Gastroesophageal sphincter (tissue), 4 donors: ENCODE measurements at regions not wholly inside any gene's neighbourhood (a gene's known extent, or its start where the extent isn't known, plus 50 kb on each side); places are given as distances from the start of the nearest gene placed in this dataset.

Experiments used
- ATAC-seq: fragments of 150-250 bp; one replicate; pipeline ENCODE4 v1.9.1; 2016; ENCODE audit warnings: mild to moderate bottlenecking, moderate library complexity
- H3K27ac ChIP-seq, 4 donors: fragments of 200-600 bp; sonication (generic) in 3 of 4; 1 replicate in 3 of 4; 2 replicates in 1 of 4; pipeline ENCODE4 v1.5.1; 2016 to 2019
- H3K27me3 ChIP-seq: fragments of 200-600 bp; sonication (generic); one replicate; pipeline ENCODE4 v1.5.1; 2019
- H3K36me3 ChIP-seq, 2 donors: fragments of 200-600 bp; sonication (generic); one replicate each; pipeline ENCODE4 v1.5.1; 2019; ENCODE audit warnings: control low read depth in 1 of 2
- H3K4me1 ChIP-seq, 3 donors: fragments of 200-600 bp; sonication (generic); 1 replicate in 2 of 3; 2 replicates in 1 of 3; pipeline ENCODE4 v1.5.1; 2016 to 2019; ENCODE audit warnings: control low read depth in 2 of 3
- H3K4me3 ChIP-seq, 2 donors: fragments of 200-600 bp; sonication (generic); one replicate each; pipeline ENCODE4 v1.5.1; 2019; ENCODE audit warnings: mild to moderate bottlenecking in 1 of 2, moderate library complexity in 1 of 2
- H3K9me3 ChIP-seq, 3 donors: fragments of 200-600 bp; sonication (generic); one replicate each; pipeline ENCODE4 v1.5.1; 2017 to 2019; ENCODE audit warnings: control low read depth in 2 of 3
- EP300 ChIP-seq: sonication (generic); formaldehyde crosslinking; IDR thresholded peaks from one replicate; pipeline ENCODE4 v1.6.1; 2017; ENCODE audit warnings: antibody characterized with exemption, mild to moderate bottlenecking
- POLR2A ChIP-seq, 2 donors: fragments of 450-650 bp; IDR thresholded peaks; one replicate each; pipeline ENCODE4 v1.6.1; 2017; ENCODE audit warnings: antibody characterized with exemption in 2 of 2, mild to moderate bottlenecking in 2 of 2, moderate library complexity in 1 of 2
- POLR2AphosphoS5 ChIP-seq: sonication (generic); formaldehyde crosslinking; IDR thresholded peaks from one replicate; pipeline ENCODE4 v1.6.1; 2017; ENCODE audit warnings: antibody characterized with exemption
- WGBS, 2 donors: methylation state at CpG; one replicate each; pipeline ENCODE4 v1.1.5; 2018; ENCODE audit warnings: low coverage in 1 of 2; 5-methylcytosine and 5-hydroxymethylcytosine counted together
- TF ChIP-seq, protein P1 (sequence below), 4 experiments: fragments of 200-600 bp in 2 of 4; fragments of 450-650 bp in 2 of 4; sonication (generic) in 1 of 4; IDR thresholded peaks; one replicate each; pipeline ENCODE4 v1.5.1; 2017 to 2019; ENCODE audit warnings: antibody characterized with exemption in 4 of 4, mild to moderate bottlenecking in 2 of 4, moderate library complexity in 2 of 4

DNA sequence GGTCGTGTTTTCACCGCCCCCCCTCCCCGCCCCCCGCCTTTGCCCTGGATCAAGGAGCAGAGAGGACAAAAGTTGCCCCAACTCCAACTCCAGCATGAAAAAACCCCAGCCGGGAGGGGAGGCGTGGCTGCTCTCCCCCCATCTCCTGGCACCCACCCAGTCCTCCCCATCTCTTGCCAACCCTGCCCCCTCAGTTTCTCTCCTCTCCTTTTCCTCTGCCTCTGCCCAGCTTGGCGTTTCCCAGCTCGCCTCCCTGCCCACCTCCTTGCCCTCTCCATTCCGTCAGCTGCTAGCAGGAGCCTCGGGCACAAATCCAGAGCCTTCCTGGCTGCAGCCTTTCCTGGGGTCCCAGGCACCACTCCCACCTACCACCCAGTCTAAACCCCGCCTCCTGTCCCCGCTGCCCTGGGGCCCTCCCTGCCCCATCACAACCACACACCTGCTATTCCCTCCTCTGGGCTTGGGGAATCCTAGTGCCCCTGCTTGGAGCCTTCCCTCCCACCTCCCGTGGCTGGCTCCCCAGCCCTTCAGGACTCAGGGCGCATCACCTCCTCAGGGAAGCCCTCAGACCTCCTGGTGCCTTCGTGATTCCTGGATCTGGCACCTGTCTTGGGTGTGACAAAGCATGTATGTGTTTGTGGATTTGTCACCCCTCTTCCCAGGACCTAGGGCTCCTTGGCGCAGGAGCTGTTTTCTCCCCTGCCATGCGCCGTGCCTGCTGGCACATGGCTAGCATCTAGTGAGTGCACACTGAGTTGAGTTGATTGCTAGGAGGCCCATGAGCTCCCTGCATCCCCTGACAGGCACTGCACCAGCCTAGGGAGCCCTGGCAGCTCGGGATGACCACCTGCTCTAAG lies 209.1 kb downstream of the TFCP2L1 start:
- ATAC-seq: no peak
- Histone ChIP-seq H3K4me3 (peak overlapping the region in 1 of 2 donors; percentile 28), H3K27ac (peak overlapping the region in 2 of 4 donors; percentile 53 to 54), H3K4me1 (peaks cover 0 to 27% (median 10%) of the 10 kb centered on the region in 3 donors), H3K27me3 (peaks cover 40% of the 10 kb centered on the region), H3K36me3 (no peaks in the 10 kb centered on the region), H3K9me3 (no peaks in the 10 kb centered on the region)
- TF ChIP-seq EP300: no peak
- TF ChIP-seq POLR2AphosphoS5: no peak
- no peak for TF ChIP-seq POLR2A (IDR thresholded peaks at IDR 0.05)
- TF ChIP-seq, protein P1, sequence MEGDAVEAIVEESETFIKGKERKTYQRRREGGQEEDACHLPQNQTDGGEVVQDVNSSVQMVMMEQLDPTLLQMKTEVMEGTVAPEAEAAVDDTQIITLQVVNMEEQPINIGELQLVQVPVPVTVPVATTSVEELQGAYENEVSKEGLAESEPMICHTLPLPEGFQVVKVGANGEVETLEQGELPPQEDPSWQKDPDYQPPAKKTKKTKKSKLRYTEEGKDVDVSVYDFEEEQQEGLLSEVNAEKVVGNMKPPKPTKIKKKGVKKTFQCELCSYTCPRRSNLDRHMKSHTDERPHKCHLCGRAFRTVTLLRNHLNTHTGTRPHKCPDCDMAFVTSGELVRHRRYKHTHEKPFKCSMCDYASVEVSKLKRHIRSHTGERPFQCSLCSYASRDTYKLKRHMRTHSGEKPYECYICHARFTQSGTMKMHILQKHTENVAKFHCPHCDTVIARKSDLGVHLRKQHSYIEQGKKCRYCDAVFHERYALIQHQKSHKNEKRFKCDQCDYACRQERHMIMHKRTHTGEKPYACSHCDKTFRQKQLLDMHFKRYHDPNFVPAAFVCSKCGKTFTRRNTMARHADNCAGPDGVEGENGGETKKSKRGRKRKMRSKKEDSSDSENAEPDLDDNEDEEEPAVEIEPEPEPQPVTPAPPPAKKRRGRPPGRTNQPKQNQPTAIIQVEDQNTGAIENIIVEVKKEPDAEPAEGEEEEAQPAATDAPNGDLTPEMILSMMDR (IDR thresholded peaks at IDR 0.05): no peak
- 12 to 19% methylated on average over 9 to 10 of the region's 19 CpGs for WGBS, 2 donors

DNA sequence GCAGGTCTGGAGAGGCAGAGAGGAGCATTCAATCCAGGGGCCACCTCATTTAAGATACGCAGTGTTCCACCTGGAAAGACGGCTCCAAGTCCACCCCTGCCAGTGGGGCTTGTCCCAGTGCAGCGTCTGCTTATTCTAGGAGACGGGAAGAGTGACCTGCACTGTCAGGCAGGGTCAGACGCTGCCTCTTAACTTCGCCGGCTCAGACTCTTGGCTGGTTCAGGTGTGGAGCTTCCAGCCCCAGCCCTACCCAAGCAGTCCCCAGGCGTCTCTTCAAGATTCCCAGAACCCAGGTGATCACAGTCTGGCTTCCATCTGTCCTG lies 208.5 kb downstream of the TFCP2L1 start:
- peak overlapping the region in 1 of 4 donors; percentile 54 for H3K27ac ChIP-seq
- TF ChIP-seq EP300 (no peak), POLR2A (IDR thresholded peaks at IDR 0.05) (no peak), POLR2AphosphoS5 (no peak)
- TF ChIP-seq, protein P1 (IDR thresholded peaks at IDR 0.05): no peak
- ATAC-seq: no peak
- H3K36me3 ChIP-seq: no peaks in the 10 kb centered on the region
- no peaks in the 10 kb centered on the region for H3K9me3 ChIP-seq
- WGBS, 2 donors: 86% methylated on average over 1 of the region's 8 CpGs; no CpG with 5 or more reads in 1 of the 2 donors
- H3K27me3 ChIP-seq: peaks cover 41% of the 10 kb centered on the region
- H3K4me1 ChIP-seq: peaks cover 0 to 21% (median 10%) of the 10 kb centered on the region in 3 donors
- no peak overlapping the region for H3K4me3 ChIP-seq

DNA sequence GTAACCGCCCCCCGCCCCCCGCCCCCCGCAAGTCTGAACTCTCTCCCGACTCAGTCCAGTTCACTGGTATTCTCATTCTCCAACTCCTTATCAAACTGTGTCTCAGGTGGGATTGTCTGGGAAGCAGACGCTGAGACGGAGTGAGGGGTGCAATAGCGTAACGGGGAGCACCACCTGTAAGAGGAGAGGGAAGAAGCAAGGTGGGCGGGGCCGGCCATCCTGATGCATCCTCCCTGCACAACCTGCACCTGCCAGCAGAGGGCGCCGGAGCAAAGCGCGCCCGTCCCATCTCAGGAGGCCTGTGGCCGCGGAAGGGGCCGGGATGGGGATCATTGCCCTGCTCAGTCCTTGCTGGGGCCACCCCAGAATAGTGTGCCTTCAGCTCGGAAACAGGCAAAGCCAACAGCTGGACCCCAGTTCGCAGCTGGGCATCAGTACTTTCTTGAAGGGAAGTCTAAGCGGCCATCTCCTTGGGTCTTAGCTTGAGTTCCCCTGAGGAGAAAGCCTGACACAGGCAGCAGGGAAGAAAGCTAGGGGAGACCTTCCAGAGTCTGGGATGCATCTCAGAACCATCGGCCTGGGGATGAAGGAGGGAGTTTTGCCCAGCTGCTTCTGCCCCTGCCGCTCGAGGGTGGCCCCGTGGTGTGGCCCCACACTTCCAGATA lies 208.0 kb downstream of the TFCP2L1 start:
- Histone ChIP-seq H3K36me3 (no peaks in the 10 kb centered on the region), H3K27ac (no peak overlapping the region), H3K27me3 (peaks cover 42% of the 10 kb centered on the region), H3K9me3 (no peaks in the 10 kb centered on the region), H3K4me1 (peaks cover 0 to 21% (median 10%) of the 10 kb centered on the region in 3 donors), H3K4me3 (no peak overlapping the region)
- WGBS, 2 donors: 71 to 83% methylated on average over 2 to 8 of the region's 26 CpGs
- no peak for ATAC-seq
- TF ChIP-seq POLR2AphosphoS5 (no peak), POLR2A (IDR thresholded peaks at IDR 0.05) (no peak), EP300 (no peak)
- TF ChIP-seq, protein P1 (IDR thresholded peaks at IDR 0.05): peak; percentile 60 to 84 (median 62)

DNA sequence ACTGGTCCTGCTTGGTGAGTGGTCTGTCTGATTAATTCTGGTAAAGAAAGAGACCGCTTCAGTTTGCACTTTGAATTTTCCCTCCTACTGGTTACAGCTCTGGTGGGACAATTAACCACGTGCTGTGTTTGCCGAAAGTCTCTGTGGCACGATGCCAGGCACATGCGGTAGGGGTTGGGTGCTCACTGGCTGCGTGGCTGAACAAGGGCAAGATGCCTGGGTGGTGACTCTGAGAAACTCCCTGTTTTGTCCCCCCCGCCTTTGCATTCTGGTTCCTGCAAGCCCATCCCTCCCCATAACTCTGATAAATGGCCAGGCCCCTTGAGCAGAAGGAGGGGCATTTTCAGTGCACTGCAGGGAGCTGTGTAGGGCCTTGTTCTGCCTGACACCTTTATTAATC lies 206.1 kb downstream of the TFCP2L1 start:
- WGBS, 2 donors: 100% methylated on average over 2 of the region's 7 CpGs; no CpG with 5 or more reads in 1 of the 2 donors
- Histone ChIP-seq H3K9me3 (no peaks in the 10 kb centered on the region), H3K4me1 (peaks cover 0 to 21% (median 10%) of the 10 kb centered on the region in 3 donors), H3K4me3 (no peak overlapping the region), H3K36me3 (no peaks in the 10 kb centered on the region), H3K27me3 (peaks cover 53% of the 10 kb centered on the region), H3K27ac (no peak overlapping the region)
- no peak for TF ChIP-seq POLR2A (IDR thresholded peaks at IDR 0.05)
- TF ChIP-seq, protein P1 (IDR thresholded peaks at IDR 0.05): no peak
- ATAC-seq: no peak
